K562 (cell line): ENCODE measurements at regions not wholly inside any gene's neighbourhood (a gene's known extent, or its start where the extent isn't known, plus 50 kb on each side); places are given as distances from the start of the nearest gene placed in this dataset.
A peak's percentile ranks its signal among the peaks of the same experiment; 100 is the strongest.

Experiments used
- ATF7 ChIP-seq: fragments of 450-650 bp; IDR thresholded peaks from 2 replicates; pipeline ENCODE4 v1.7.1; 2014; ENCODE audit warnings: mild to moderate bottlenecking, moderate library complexity
- CBX2 ChIP-seq: fragments of 200-600 bp; sonication (generic); IDR thresholded peaks from one replicate; pipeline ENCODE4 v1.6.1; 2012; ENCODE audit warnings: mild to moderate bottlenecking, low read length, inconsistent platforms; ENCODE audit not compliant: insufficient read depth, poor library complexity, severe bottlenecking
- DDX20 ChIP-seq: fragments of 450-650 bp; IDR thresholded peaks from 2 replicates; pipeline ENCODE4 v1.6.1; 2016; ENCODE audit warnings: missing genetic modification characterization, low read depth, mild to moderate bottlenecking, missing compliant biosample characterization, moderate library complexity
- ETV5 ChIP-seq: sonication (generic); formaldehyde crosslinking; IDR thresholded peaks from 2 replicates; pipeline ENCODE4 v1.4.0; 2020; ENCODE audit warnings: low read depth, mild to moderate bottlenecking, missing genetic modification reagents
- MGA ChIP-seq: fragments of 450-650 bp; IDR thresholded peaks from 2 replicates; pipeline ENCODE4 v1.6.1; 2016; ENCODE audit warnings: mild to moderate bottlenecking, moderate library complexity
- MTA1 ChIP-seq: fragments of 450-650 bp; IDR thresholded peaks from 2 replicates; pipeline ENCODE4 v1.6.1; 2017; ENCODE audit warnings: borderline replicate concordance
- NCOR1 ChIP-seq: fragments of 450-650 bp; IDR thresholded peaks from 2 replicates; pipeline ENCODE4 v1.6.1; 2016; ENCODE audit warnings: mild to moderate bottlenecking, moderate library complexity
- PCBP1 ChIP-seq: fragments of 200-400 bp; formaldehyde crosslinking; IDR thresholded peaks from 2 replicates; pipeline ENCODE4 v1.6.1; 2018; ENCODE audit warnings: mild to moderate bottlenecking, low read depth, low read length; ENCODE audit not compliant: poor library complexity, severe bottlenecking
- SMAD4 ChIP-seq: fragments of 250-450 bp; sonication (Bioruptor Pico); conservative IDR thresholded peaks from 2 replicates; pipeline ENCODE4 v1.8.0; 2021; ENCODE audit warnings: inconsistent platforms, mild to moderate bottlenecking, moderate library complexity
- THAP7 ChIP-seq: fragments of 250-450 bp; sonication (Bioruptor Pico); IDR thresholded peaks from 2 replicates; pipeline ENCODE4 v1.5.0; 2021

- TF ChIP-seq MGA (peak; percentile 51), ETV5 (CRISPR knock-in tag) (no peak), THAP7 (no peak), ATF7 (no peak), SMAD4 (CRISPR knock-in tag) (peak; percentile 58; the same call in 1 of the 2 replicates), NCOR1 (0 out of 2 replicates have a peak, but pooled peaks have one; percentile 11), PCBP1 (no peak), MTA1 (no peak), CBX2 (no peak), DDX20 (tag) (no peak)
Observed at GRCh38 chr16:86753399-86753798, 175.1 kb downstream of the FOXL1 start (continued).
